IMR-90 (cell line): ENCODE measurements at regions not wholly inside any gene's neighbourhood (a gene's known extent, or its start where the extent isn't known, plus 50 kb on each side); places are given as distances from the start of the nearest gene placed in this dataset.

Source experiments
- ATAC-seq: fragments of 200-7000 bp; cut with Tn5 transposase; 2 replicates; pipeline ENCODE4 v1.9.1; 2020; ENCODE audit warnings: low read depth, mild to moderate bottlenecking, moderate library complexity
- BruUV-seq: library from RNA; stranded (reverse); fragments of 400-500 nt; replicated peaks from 2 replicates; lab custom pipeline; 2021; lab: Mats Ljungman, UMichigan
- CTCF ChIA-PET: fragments of 300-600 bp; formaldehyde crosslinking; extraction: SDS; loops from one replicate; lab custom pipeline; 2021; ENCODE audit warnings: antibody characterized with exemption; lab: Yijun Ruan, JAX
- POLR2A ChIA-PET: fragments of 300-600 bp; sonication (Branson Sonifier 250); formaldehyde crosslinking; loops from one replicate; lab custom pipeline; 2022; ENCODE audit warnings: antibody characterized with exemption; ENCODE audit not compliant: unreplicated experiment; lab: Charles Lee
- DNase-seq: peaks from one replicate; pipeline ENCODE4 v3.0.0; 2013
- H2AFZ ChIP-seq: replicated peaks from 2 replicates; pipeline ENCODE3; 2013; ENCODE audit warnings: low read length, mild to moderate bottlenecking; ENCODE audit not compliant: poor library complexity
- H2AK5ac ChIP-seq: 2 replicates; pipeline ENCODE4 v1.6.1; 2013; ENCODE audit warnings: low read depth, low read length, inconsistent platforms
- H2AK9ac ChIP-seq: replicated peaks from 2 replicates; pipeline ENCODE3; 2013; ENCODE audit warnings: mild to moderate bottlenecking, low read depth, low read length, moderate library complexity; ENCODE audit not compliant: poor library complexity
- H2BK120ac ChIP-seq: 2 replicates; pipeline ENCODE4 v1.6.1; 2013; ENCODE audit warnings: low read depth, low read length, inconsistent platforms
- H2BK15ac ChIP-seq: 3 replicates; pipeline ENCODE4 v1.6.1; 2013; ENCODE audit warnings: low read depth, low read length, inconsistent platforms
- H2BK20ac ChIP-seq: 2 replicates; pipeline ENCODE4 v1.6.1; 2013; ENCODE audit warnings: low read depth, mild to moderate bottlenecking, inconsistent platforms, low read length, moderate library complexity
- H2BK5ac ChIP-seq: 2 replicates; pipeline ENCODE4 v1.6.1; 2013; ENCODE audit warnings: mild to moderate bottlenecking, low read depth, low read length, inconsistent platforms; ENCODE audit not compliant: poor library complexity, severe bottlenecking
- H3K14ac ChIP-seq: replicated peaks from 2 replicates; pipeline ENCODE4 v1.6.1; 2013; ENCODE audit warnings: low read depth, low read length, inconsistent platforms
- H3K18ac ChIP-seq: 2 replicates; pipeline ENCODE4 v1.6.1; 2013; ENCODE audit warnings: low read depth, low read length, control low read depth
- H3K23ac ChIP-seq: 2 replicates; pipeline ENCODE4 v1.6.1; 2013; ENCODE audit warnings: low read depth, low read length, inconsistent platforms
- H3K27ac ChIP-seq: 2 replicates; pipeline ENCODE4 v1.5.1; 2013; ENCODE audit warnings: mild to moderate bottlenecking, control low read depth, low read length; ENCODE audit not compliant: insufficient read depth
- H3K27me3 ChIP-seq: 2 replicates; pipeline ENCODE4 v1.6.1; 2013; ENCODE audit warnings: low read length; ENCODE audit not compliant: control insufficient read depth, insufficient read depth
- H3K36me3 ChIP-seq: 2 replicates; pipeline ENCODE4 v1.6.1; 2013; ENCODE audit warnings: low read length, mixed read lengths; ENCODE audit not compliant: control insufficient read depth, insufficient read depth
- H3K4ac ChIP-seq: 2 replicates; pipeline ENCODE4 v1.6.1; 2013; ENCODE audit warnings: low read depth, low read length, inconsistent platforms
- H3K4me1 ChIP-seq: 2 replicates; pipeline ENCODE4 v1.6.1; 2013; ENCODE audit warnings: low read length, mixed read lengths; ENCODE audit not compliant: control insufficient read depth, insufficient read depth
- H3K4me2 ChIP-seq: 2 replicates; pipeline ENCODE4 v1.6.1; 2013; ENCODE audit warnings: low read depth, mild to moderate bottlenecking, control low read depth, low read length, moderate library complexity
- H3K4me3 ChIP-seq: 2 replicates; pipeline ENCODE4 v1.5.1; 2013; ENCODE audit warnings: low read depth, mild to moderate bottlenecking, control low read depth, low read length, moderate library complexity; ENCODE audit not compliant: insufficient read depth
- H3K56ac ChIP-seq: 2 replicates; pipeline ENCODE4 v1.6.1; 2013; ENCODE audit warnings: low read length, inconsistent platforms; ENCODE audit not compliant: insufficient read depth; ENCODE audit errors: extremely low read depth
- H3K79me1 ChIP-seq, 2 experiments: 2 replicates each; pipeline ENCODE4 v1.6.1; 2013; ENCODE audit warnings: low read length in 2 of 2, inconsistent platforms in 1 of 2, low read depth in 1 of 2
- H3K9ac ChIP-seq: 2 replicates; pipeline ENCODE4 v1.6.1; 2013; ENCODE audit warnings: low read depth, low read length, control low read depth
- H3K9me1 ChIP-seq: 2 replicates; pipeline ENCODE4 v1.6.1; 2013; ENCODE audit warnings: low read length, inconsistent platforms; ENCODE audit not compliant: insufficient read depth
- H3K9me3 ChIP-seq: 2 replicates; pipeline ENCODE4 v1.6.1; 2013; ENCODE audit warnings: low read length; ENCODE audit not compliant: control insufficient read depth, insufficient read depth
- H4K20me1 ChIP-seq: 2 replicates; pipeline ENCODE4 v1.6.1; 2013; ENCODE audit warnings: low read length, inconsistent platforms; ENCODE audit not compliant: insufficient read depth
- H4K5ac ChIP-seq: 2 replicates; pipeline ENCODE4 v1.6.1; 2013; ENCODE audit warnings: mild to moderate bottlenecking, low read depth, low read length, control low read depth
- H4K8ac ChIP-seq, 2 experiments: 2 replicates each; pipeline ENCODE4 v1.6.1; 2013; ENCODE audit warnings: low read depth in 2 of 2, low read length in 2 of 2, control low read depth in 1 of 2, inconsistent platforms in 1 of 2
- H4K91ac ChIP-seq: 2 replicates; pipeline ENCODE4 v1.6.1; 2013; ENCODE audit warnings: low read depth, low read length, inconsistent platforms; ENCODE audit not compliant: insufficient read depth
- BHLHE40 ChIP-seq: fragments of 150-350 bp; IDR thresholded peaks from 2 replicates; pipeline ENCODE4 v1.6.1; 2016; ENCODE audit warnings: mild to moderate bottlenecking, low read depth, low read length
- CEBPB ChIP-seq: IDR thresholded peaks from 2 replicates; pipeline ENCODE4 v1.6.1; 2012; ENCODE audit warnings: low read depth, low read length, improper control_type of control experiment
- CHD1 ChIP-seq: IDR thresholded peaks from 2 replicates; pipeline ENCODE4 v1.6.1; 2012; ENCODE audit warnings: low read depth, low read length, improper control_type of control experiment
- CTCF ChIP-seq: conservative IDR thresholded peaks from 2 replicates; pipeline ENCODE4 v1.5.1; 2012; ENCODE audit warnings: mild to moderate bottlenecking, low read depth, low read length, improper control_type of control experiment
- ELK1 ChIP-seq: fragments of 150-350 bp; IDR thresholded peaks from 2 replicates; pipeline ENCODE4 v1.6.1; 2016; ENCODE audit warnings: low read depth, mild to moderate bottlenecking, low read length, moderate library complexity, borderline replicate concordance
- FOS ChIP-seq: fragments of 150-350 bp; IDR thresholded peaks from 2 replicates; pipeline ENCODE4 v1.6.1; 2016; ENCODE audit warnings: low read depth, low read length
- MAFK ChIP-seq: IDR thresholded peaks from 2 replicates; pipeline ENCODE4 v1.6.1; 2012; ENCODE audit warnings: low read depth, low read length, improper control_type of control experiment
- MAZ ChIP-seq: IDR thresholded peaks from 2 replicates; pipeline ENCODE4 v1.6.1; 2012; ENCODE audit warnings: low read depth, mild to moderate bottlenecking, low read length, improper control_type of control experiment, moderate library complexity, borderline replicate concordance
- MXI1 ChIP-seq: IDR thresholded peaks from 2 replicates; pipeline ENCODE4 v1.6.1; 2012; ENCODE audit warnings: low read depth, mild to moderate bottlenecking, low read length, moderate library complexity, borderline replicate concordance
- NFE2L2 ChIP-seq: fragments of 150-350 bp; IDR thresholded peaks from 2 replicates; pipeline ENCODE4 v1.6.1; 2016; ENCODE audit warnings: low read depth, mild to moderate bottlenecking, low read length
- POLR2A ChIP-seq: IDR thresholded peaks from 2 replicates; pipeline ENCODE4 v1.6.1; 2012; ENCODE audit warnings: mild to moderate bottlenecking, low read depth, low read length
- RAD21 ChIP-seq: IDR thresholded peaks from 2 replicates; pipeline ENCODE4 v1.6.1; 2012; ENCODE audit warnings: low read length, improper control_type of control experiment
- RCOR1 ChIP-seq: IDR thresholded peaks from 2 replicates; pipeline ENCODE4 v1.6.1; 2012; ENCODE audit warnings: mild to moderate bottlenecking, low read length, improper control_type of control experiment; ENCODE audit not compliant: insufficient replicate concordance
- RFX5 ChIP-seq: IDR thresholded peaks from 2 replicates; pipeline ENCODE4 v1.8.0; 2012; ENCODE audit warnings: low read depth, mild to moderate bottlenecking, low read length, moderate library complexity
- SMC3 ChIP-seq: fragments of 150-350 bp; IDR thresholded peaks from 2 replicates; pipeline ENCODE4 v1.6.1; 2016; ENCODE audit warnings: low read depth, mild to moderate bottlenecking, antibody characterized with exemption, low read length, moderate library complexity
- dilution Hi-C: fragments of 300-500 bp; cut with HindIII; formaldehyde crosslinking; loops from one replicate; pipeline ENCODE4 v1.14.3; 2018; ENCODE audit warnings: low sequenced_read_pairs; ENCODE audit not compliant: unreplicated experiment
- in situ Hi-C: fragments of 300-500 bp; cut with MboI; formaldehyde crosslinking; loops from 3 replicates; pipeline ENCODE4 v1.14.3; 2019; ENCODE audit warnings: low sequenced_read_pairs, inconsistent platforms, mixed read lengths
- intact Hi-C: fragments of 100-400 bp; cut with micrococcal nuclease; formaldehyde crosslinking; loops from 2 replicates; pipeline ENCODE4 v1.10.0; 2022
- TF ChIP-seq, protein P1 (sequence below): fragments of 150-350 bp; IDR thresholded peaks from 2 replicates; pipeline ENCODE4 v1.6.1; 2017; ENCODE audit warnings: mild to moderate bottlenecking, antibody characterized with exemption, low read length, low read depth

GRCh38 chr5:52275639-52276038 lies 512.1 kb upstream of the ITGA1 start:
- no peak overlapping the region for H3K4me2 ChIP-seq
- no peak overlapping the region for H3K27ac ChIP-seq
- no peaks in the 10 kb centered on the region for H3K27me3 ChIP-seq
- H3K9me1 ChIP-seq: no peaks in the 10 kb centered on the region
- no peak overlapping the region for H3K4me3 ChIP-seq
- H4K20me1 ChIP-seq: no peaks in the 10 kb centered on the region
- dilution Hi-C loops (no loop called here), in situ Hi-C loops (no loop called here), intact Hi-C loops (no loop called here)
- no TSS peak for BruUV-seq
- no peaks in the 10 kb centered on the region for H3K4me1 ChIP-seq
- H2AFZ ChIP-seq: no peak overlapping the region
- H2AK5ac ChIP-seq: no peak overlapping the region
- no peak overlapping the region for H2BK20ac ChIP-seq
- no peak overlapping the region for H4K91ac ChIP-seq
- H3K18ac ChIP-seq: no peak overlapping the region
- H3K56ac ChIP-seq: no peak overlapping the region
- no peak overlapping the region for H3K14ac ChIP-seq
- no peak overlapping the region for H4K5ac ChIP-seq
- no peak overlapping the region for H2BK120ac ChIP-seq
- ChIA-PET POLR2A (no interaction called here), CTCF (no interaction called here)
- no peak overlapping the region for H4K8ac ChIP-seq
- no peaks in the 10 kb centered on the region for H3K79me1 ChIP-seq
- DNase-seq: no peak
- H3K9ac ChIP-seq: no peak overlapping the region
- no peak overlapping the region for H3K23ac ChIP-seq
- H3K36me3 ChIP-seq: no peaks in the 10 kb centered on the region
- H3K9me3 ChIP-seq: no peaks in the 10 kb centered on the region
- no peak overlapping the region for H3K4ac ChIP-seq
- no peak for TF ChIP-seq MXI1
- TF ChIP-seq CEBPB: no peak
- no peak for TF ChIP-seq BHLHE40
- TF ChIP-seq MAFK: no peak
- TF ChIP-seq MAZ: no peak
- no peak for TF ChIP-seq POLR2A
- no peak for TF ChIP-seq CTCF
- TF ChIP-seq RAD21: no peak
- TF ChIP-seq FOS: no peak
- TF ChIP-seq, protein P1, sequence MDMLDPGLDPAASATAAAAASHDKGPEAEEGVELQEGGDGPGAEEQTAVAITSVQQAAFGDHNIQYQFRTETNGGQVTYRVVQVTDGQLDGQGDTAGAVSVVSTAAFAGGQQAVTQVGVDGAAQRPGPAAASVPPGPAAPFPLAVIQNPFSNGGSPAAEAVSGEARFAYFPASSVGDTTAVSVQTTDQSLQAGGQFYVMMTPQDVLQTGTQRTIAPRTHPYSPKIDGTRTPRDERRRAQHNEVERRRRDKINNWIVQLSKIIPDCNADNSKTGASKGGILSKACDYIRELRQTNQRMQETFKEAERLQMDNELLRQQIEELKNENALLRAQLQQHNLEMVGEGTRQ: no peak
- no peak for TF ChIP-seq CHD1
- no peak for TF ChIP-seq NFE2L2
- no peak for TF ChIP-seq RCOR1
- no peak for TF ChIP-seq ELK1
- no peak for TF ChIP-seq RFX5
- no peak for TF ChIP-seq SMC3
- no peak for ATAC-seq
- no peak overlapping the region for H2BK15ac ChIP-seq
- H2BK5ac ChIP-seq: no peak overlapping the region
- H2AK9ac ChIP-seq: no peak overlapping the region
